Left ventricle myocardium inferior (tissue), 1 donor: ENCODE measurements at regions not wholly inside any gene's neighbourhood (a gene's known extent, or its start where the extent isn't known, plus 50 kb on each side); places are given as distances from the start of the nearest gene placed in this dataset.
"Not testable (repeated sequence)": the region's sequence is repeated elsewhere in the genome, so short reads cannot be mapped to it uniquely, and the experiment has no call there.

ENCODE experiments used
- DNase-seq: peaks from one replicate; pipeline ENCODE4 v3.0.0-alpha.2; 2020
- H3K27ac ChIP-seq: fragments of 200-600 bp; replicated peaks from 2 replicates; pipeline ENCODE4 v1.8.0; 2021
- H3K27me3 ChIP-seq: fragments of 200-600 bp; 2 replicates; pipeline ENCODE4 v1.8.0; 2021; ENCODE audit warnings: low read depth
- H3K36me3 ChIP-seq: fragments of 200-600 bp; 2 replicates; pipeline ENCODE4 v1.8.0; 2021
- H3K4me1 ChIP-seq: fragments of 200-600 bp; 2 replicates; pipeline ENCODE4 v1.8.0; 2021
- H3K4me3 ChIP-seq: fragments of 200-600 bp; 2 replicates; pipeline ENCODE4 v1.8.0; 2021; ENCODE audit warnings: mild to moderate bottlenecking, moderate library complexity
- H3K9me3 ChIP-seq: fragments of 200-600 bp; replicated peaks from 2 replicates; pipeline ENCODE4 v1.8.0; 2021
- intact Hi-C: fragments of 100-400 bp; cut with micrococcal nuclease; formaldehyde crosslinking; loops from one replicate; pipeline ENCODE4 v1.11.0; 2022
- TF ChIP-seq, protein P1 (sequence below): fragments of 200-600 bp; IDR thresholded peaks from 2 replicates; pipeline ENCODE4 v1.8.0; 2021; ENCODE audit warnings: antibody characterized with exemption, mild to moderate bottlenecking, borderline replicate concordance
- donor health status: DM: no; HTN: yes; CAD: no; lungs with severe emphysema.

DNA sequence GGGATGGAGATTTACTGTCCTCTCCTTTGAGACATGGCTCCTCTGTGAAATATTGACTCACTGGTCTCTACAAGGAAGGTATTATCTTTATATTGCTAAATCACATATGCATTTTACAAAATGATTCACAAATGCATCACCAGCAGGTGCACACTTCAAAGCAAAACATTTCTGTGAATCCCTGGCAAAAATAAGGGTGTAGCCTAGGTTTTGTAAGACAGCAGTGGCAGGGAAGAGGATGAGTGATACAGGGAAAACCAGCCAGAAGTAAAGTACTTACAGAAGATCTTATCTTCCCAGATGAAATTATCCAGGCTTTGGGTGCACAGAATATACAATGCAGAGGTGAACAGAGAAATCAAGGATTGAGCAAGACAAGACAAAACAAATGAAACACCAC lies 1094.6 kb downstream of the GATA3 start:
- no peak overlapping the region for H3K4me3 ChIP-seq
- peaks cover 3% of the 10 kb centered on the region for H3K9me3 ChIP-seq
- H3K27ac ChIP-seq = no peak overlapping the region
- H3K27me3 ChIP-seq = no peaks in the 10 kb centered on the region
- no peak for DNase-seq
- no peaks in the 10 kb centered on the region for H3K4me1 ChIP-seq
- intact Hi-C loops = no loop called here
- TF ChIP-seq, protein P1, sequence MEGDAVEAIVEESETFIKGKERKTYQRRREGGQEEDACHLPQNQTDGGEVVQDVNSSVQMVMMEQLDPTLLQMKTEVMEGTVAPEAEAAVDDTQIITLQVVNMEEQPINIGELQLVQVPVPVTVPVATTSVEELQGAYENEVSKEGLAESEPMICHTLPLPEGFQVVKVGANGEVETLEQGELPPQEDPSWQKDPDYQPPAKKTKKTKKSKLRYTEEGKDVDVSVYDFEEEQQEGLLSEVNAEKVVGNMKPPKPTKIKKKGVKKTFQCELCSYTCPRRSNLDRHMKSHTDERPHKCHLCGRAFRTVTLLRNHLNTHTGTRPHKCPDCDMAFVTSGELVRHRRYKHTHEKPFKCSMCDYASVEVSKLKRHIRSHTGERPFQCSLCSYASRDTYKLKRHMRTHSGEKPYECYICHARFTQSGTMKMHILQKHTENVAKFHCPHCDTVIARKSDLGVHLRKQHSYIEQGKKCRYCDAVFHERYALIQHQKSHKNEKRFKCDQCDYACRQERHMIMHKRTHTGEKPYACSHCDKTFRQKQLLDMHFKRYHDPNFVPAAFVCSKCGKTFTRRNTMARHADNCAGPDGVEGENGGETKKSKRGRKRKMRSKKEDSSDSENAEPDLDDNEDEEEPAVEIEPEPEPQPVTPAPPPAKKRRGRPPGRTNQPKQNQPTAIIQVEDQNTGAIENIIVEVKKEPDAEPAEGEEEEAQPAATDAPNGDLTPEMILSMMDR = no peak
- H3K36me3 ChIP-seq = no peaks in the 10 kb centered on the region

DNA sequence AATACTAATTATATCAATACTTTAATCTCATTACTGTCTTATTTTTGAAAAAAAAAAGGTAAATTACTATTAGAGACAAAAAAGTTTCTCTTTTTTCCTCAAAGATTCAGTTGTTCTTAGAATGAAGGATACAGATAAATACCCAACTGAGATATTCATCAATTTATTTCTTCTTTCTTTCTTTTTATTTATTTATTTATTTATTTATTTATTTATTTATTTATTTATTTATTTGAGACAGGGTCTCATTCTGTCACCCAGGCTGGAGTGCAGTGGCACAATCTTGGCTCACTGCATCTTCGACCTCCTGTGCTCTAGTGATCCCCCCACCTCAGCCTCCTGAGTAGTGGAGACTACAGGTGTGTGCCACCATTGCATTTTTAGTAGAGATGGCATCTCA lies 1098.6 kb downstream of the GATA3 start:
- H3K36me3 ChIP-seq, H3K4me3 ChIP-seq, intact Hi-C loops, H3K4me1 ChIP-seq, H3K9me3 ChIP-seq, H3K27ac ChIP-seq, DNase-seq, H3K27me3 ChIP-seq: not testable (repeated sequence)

DNA sequence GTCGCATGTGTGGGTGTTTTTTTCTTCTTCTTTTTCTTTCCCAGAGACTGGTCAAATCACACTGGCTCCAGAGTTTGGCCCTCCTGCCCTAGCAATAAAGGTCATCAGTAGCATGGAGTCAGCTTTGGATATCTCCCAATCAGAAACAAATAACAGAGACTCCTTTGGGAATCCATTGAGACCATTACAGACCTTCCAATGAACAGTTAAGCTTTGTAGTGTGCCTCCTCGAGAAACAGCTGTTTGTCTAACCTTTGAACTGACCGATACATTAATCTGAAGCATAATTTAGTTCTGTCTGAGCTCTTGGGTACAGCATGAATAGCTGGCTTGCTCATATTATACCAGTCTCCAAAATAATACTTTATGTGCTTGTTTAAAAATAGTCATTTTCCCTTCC lies 1103.2 kb downstream of the GATA3 start:
- intact Hi-C loops = no loop called here
- no peak for DNase-seq
- TF ChIP-seq, protein P1 = no peak
- Histone ChIP-seq H3K27ac (no peak overlapping the region), H3K4me3 (no peak overlapping the region), H3K9me3 (peaks cover 19% of the 10 kb centered on the region), H3K36me3 (no peaks in the 10 kb centered on the region), H3K27me3 (no peaks in the 10 kb centered on the region), H3K4me1 (no peaks in the 10 kb centered on the region)

DNA sequence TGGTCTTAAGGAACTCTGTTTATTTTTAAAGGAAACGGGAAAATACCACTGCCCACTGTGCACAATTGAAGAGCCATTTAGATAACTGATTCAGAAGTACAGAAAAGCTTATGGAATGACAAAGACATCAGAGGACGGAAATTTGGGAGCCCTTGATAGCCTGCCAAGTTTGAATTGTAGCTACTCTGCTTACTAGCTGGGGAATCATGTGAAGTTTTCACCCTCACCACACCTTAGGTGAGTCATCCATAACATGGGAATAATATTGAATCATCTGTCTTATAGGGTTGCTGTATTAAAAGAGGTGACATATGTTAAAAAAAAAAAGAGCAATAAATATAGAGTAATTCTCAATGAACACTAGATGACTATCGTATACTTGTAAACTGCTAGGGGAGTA lies 1104.2 kb downstream of the GATA3 start:
- Histone ChIP-seq H3K27me3 (no peaks in the 10 kb centered on the region), H3K9me3 (peaks cover 20% of the 10 kb centered on the region), H3K4me1 (no peaks in the 10 kb centered on the region), H3K36me3 (no peaks in the 10 kb centered on the region), H3K27ac (no peak overlapping the region), H3K4me3 (no peak overlapping the region)
- DNase-seq = no peak
- TF ChIP-seq, protein P1 = no peak
- intact Hi-C loops = no loop called here

DNA sequence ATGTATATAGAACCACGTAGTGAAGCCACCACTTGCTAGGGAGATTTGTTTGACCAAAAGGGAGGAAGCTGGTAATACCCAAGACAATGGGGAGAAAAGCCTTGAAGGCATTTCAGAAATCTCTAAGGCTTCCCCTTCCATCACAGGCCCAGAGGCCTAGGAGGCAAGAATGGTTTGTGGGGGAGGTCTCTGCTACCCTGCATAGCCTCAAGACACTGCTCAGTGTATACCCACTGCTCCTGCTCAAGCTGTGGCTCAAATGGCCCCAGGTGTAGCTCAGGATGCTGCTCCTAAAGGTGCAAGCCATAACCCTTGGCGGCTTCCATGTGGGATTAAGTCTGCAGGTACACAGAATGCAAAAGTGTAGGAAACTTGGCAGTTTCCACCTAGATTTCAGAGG lies 1105.8 kb downstream of the GATA3 start:
- no peak overlapping the region for H3K4me3 ChIP-seq
- H3K36me3 ChIP-seq = no peaks in the 10 kb centered on the region
- DNase-seq = no peak
- no peaks in the 10 kb centered on the region for H3K27me3 ChIP-seq
- H3K4me1 ChIP-seq = no peaks in the 10 kb centered on the region
- peaks cover 33% of the 10 kb centered on the region for H3K9me3 ChIP-seq
- intact Hi-C loops = no loop called here
- H3K27ac ChIP-seq = no peak overlapping the region
- TF ChIP-seq, protein P1 = no peak

DNA sequence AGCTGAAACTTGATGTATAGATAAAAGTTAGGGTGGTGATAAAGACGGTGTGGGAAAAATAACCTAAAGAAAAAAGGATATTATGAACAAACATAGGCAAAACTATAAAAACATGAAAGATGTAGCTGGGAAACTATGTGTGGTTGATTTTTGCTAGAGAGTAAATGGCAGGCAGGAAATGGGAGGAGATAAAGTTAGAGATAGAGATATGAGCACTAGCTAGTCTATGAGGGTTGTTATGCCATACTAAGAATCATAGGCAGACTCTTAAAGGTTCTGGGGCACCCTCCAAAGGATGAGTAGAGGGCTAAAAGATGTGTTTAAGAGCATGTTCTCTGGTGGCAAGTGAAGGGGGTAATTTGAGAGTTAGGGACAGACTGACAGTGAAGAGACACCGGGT lies 1109.2 kb downstream of the GATA3 start:
- H3K27me3 ChIP-seq = no peaks in the 10 kb centered on the region
- H3K27ac ChIP-seq = no peak overlapping the region
- TF ChIP-seq, protein P1 = no peak
- no peaks in the 10 kb centered on the region for H3K4me1 ChIP-seq
- H3K36me3 ChIP-seq = no peaks in the 10 kb centered on the region
- H3K4me3 ChIP-seq = no peak overlapping the region
- H3K9me3 ChIP-seq = peaks cover 33% of the 10 kb centered on the region
- intact Hi-C loops = no loop called here
- no peak for DNase-seq
